Caco-2 (cell line): ENCODE measurements at regions not wholly inside any gene's neighbourhood (a gene's known extent, or its start where the extent isn't known, plus 50 kb on each side); places are given as distances from the start of the nearest gene placed in this dataset.

Experiments used
- BruUV-seq: library from RNA; stranded (reverse); fragments of 400-500 nt; replicated peaks from 2 replicates; lab custom pipeline; 2021; lab: Mats Ljungman, UMichigan
- CTCF ChIA-PET: fragments of 300-600 bp; sonication (Branson Sonifier 250); formaldehyde crosslinking; loops from one replicate; lab custom pipeline; 2022; ENCODE audit warnings: antibody characterized with exemption; lab: Charles Lee
- POLR2A ChIA-PET: fragments of 300-600 bp; sonication (Branson Sonifier 250); formaldehyde crosslinking; loops from one replicate; lab custom pipeline; 2022; ENCODE audit warnings: antibody characterized with exemption; lab: Charles Lee
- DNase-seq, 2 experiments: peaks; one replicate each; pipeline versions ENCODE4 v3.0.0 to v3.0.0-alpha.2; 2020 to 2022
- H3K27me3 ChIP-seq: replicated peaks from 2 replicates; pipeline ENCODE4 v1.6.0; 2011; ENCODE audit warnings: low read length; ENCODE audit not compliant: control insufficient read depth, insufficient read depth
- H3K36me3 ChIP-seq: 2 replicates; pipeline ENCODE4 v1.5.1; 2011; ENCODE audit warnings: low read length; ENCODE audit not compliant: control insufficient read depth, insufficient read depth
- H3K4me1 ChIP-seq: fragments of 250-450 bp; sonication (Bioruptor Pico); 2 replicates; pipeline ENCODE4 v1.5.1; 2020; ENCODE audit warnings: mild to moderate bottlenecking
- H3K4me3 ChIP-seq: 2 replicates; pipeline ENCODE4 v1.5.1; 2011; ENCODE audit warnings: low read depth, mild to moderate bottlenecking, control low read depth, low read length
- H3K9me3 ChIP-seq: fragments of 250-450 bp; sonication (Bioruptor Pico); 2 replicates; pipeline ENCODE4 v1.5.1; 2020; ENCODE audit warnings: mild to moderate bottlenecking, moderate library complexity
- H3K27ac Mint-ChIP-seq: one replicate; pipeline ENCODE4 v1.8.0; 2022; ENCODE audit warnings: mixed read lengths; ENCODE audit not compliant: unreplicated experiment
- H3K27me3 Mint-ChIP-seq: one replicate; pipeline ENCODE4 v1.8.0; 2022; ENCODE audit warnings: mixed read lengths; ENCODE audit not compliant: insufficient read depth, unreplicated experiment
- H3K36me3 Mint-ChIP-seq: one replicate; pipeline ENCODE4 v1.8.0; 2022; ENCODE audit warnings: mild to moderate bottlenecking, mixed read lengths; ENCODE audit not compliant: insufficient read depth, unreplicated experiment
- H3K4me1 Mint-ChIP-seq: one replicate; pipeline ENCODE4 v1.8.0; 2022; ENCODE audit warnings: low read depth, mixed read lengths; ENCODE audit not compliant: unreplicated experiment
- H3K4me3 Mint-ChIP-seq: one replicate; pipeline ENCODE4 v1.8.0; 2022; ENCODE audit warnings: mild to moderate bottlenecking, moderate library complexity, mixed read lengths; ENCODE audit not compliant: unreplicated experiment
- H3K9me3 Mint-ChIP-seq: one replicate; pipeline ENCODE4 v1.8.0; 2022; ENCODE audit warnings: mixed read lengths; ENCODE audit not compliant: unreplicated experiment
- CTCF ChIP-seq, 2 experiments: fragments of 200-600 bp in 1 of 2; IDR thresholded peaks; 1 replicate in 1 of 2; 2 replicates in 1 of 2; pipeline versions ENCODE4 v1.5.1 to v1.8.0; 2011 to 2022; ENCODE audit warnings: antibody characterized with exemption in 1 of 2, control low read depth in 1 of 2, inconsistent platforms in 1 of 2, low read depth in 1 of 2, low read length in 1 of 2, mild to moderate bottlenecking in 1 of 2, moderate library complexity in 1 of 2; ENCODE audit not compliant: insufficient read depth in 1 of 2, severe bottlenecking in 1 of 2, unreplicated experiment in 1 of 2
- intact Hi-C: fragments of 100-400 bp; cut with micrococcal nuclease; formaldehyde crosslinking; loops from one replicate; pipeline ENCODE4 v1.10.0; 2022; ENCODE audit not compliant: unreplicated experiment

DNA sequence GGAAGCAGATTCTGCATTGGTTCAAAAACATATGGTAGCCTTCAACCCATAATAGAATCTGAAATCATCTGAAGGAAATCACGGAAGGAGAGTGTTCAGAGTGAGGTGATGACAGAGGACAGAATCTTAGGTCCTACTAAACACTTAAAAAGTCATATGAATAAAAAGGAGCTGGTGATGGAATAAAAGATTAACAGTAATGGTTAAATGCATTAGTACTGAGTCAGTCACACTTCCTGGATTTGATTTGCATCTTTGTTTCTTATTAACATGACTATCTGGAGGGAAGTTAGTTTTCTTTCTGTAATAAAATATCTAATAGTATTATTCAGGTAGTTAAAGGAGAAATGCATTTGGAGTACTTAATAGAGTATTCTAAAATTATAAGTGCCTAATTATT lies 296.3 kb upstream of the ATXN7L3B start:
- Mint-ChIP-seq H3K27me3 (no peaks in the 10 kb centered on the region), H3K27ac (no peak overlapping the region), H3K36me3 (no peaks in the 10 kb centered on the region), H3K4me3 (no peak overlapping the region), H3K9me3 (peaks cover 10% of the 10 kb centered on the region), H3K4me1 (no peaks in the 10 kb centered on the region)
- no peaks in the 10 kb centered on the region for H3K27me3 ChIP-seq
- CTCF ChIA-PET, result no interaction called here
- H3K4me3 ChIP-seq, result no peak overlapping the region
- POLR2A ChIA-PET, result no interaction called here
- DNase-seq, result no peak
- no peaks in the 10 kb centered on the region for H3K9me3 ChIP-seq
- no peaks in the 10 kb centered on the region for H3K36me3 ChIP-seq
- no TSS peak for BruUV-seq
- no peaks in the 10 kb centered on the region for H3K4me1 ChIP-seq
- TF ChIP-seq CTCF (IDR thresholded peaks at IDR 0.05; ENCODE audit: insufficient read depth in 1 of 2, low read depth in 1 of 2, low read length in 1 of 2, severe bottlenecking in 1 of 2, unreplicated experiment in 1 of 2), result no peak
- intact Hi-C loops, result no loop called here

- no peaks in the 10 kb centered on the region for H3K27me3 ChIP-seq
- H3K36me3 ChIP-seq, result no peaks in the 10 kb centered on the region
- no peak overlapping the region for H3K4me3 ChIP-seq
- H3K4me1 Mint-ChIP-seq, result no peaks in the 10 kb centered on the region
- DNase-seq, result no peak
- TF ChIP-seq CTCF (IDR thresholded peaks at IDR 0.05; ENCODE audit: insufficient read depth in 1 of 2, low read depth in 1 of 2, low read length in 1 of 2, severe bottlenecking in 1 of 2, unreplicated experiment in 1 of 2), result no peak
- no peak overlapping the region for H3K4me3 Mint-ChIP-seq
- H3K9me3 ChIP-seq, result no peaks in the 10 kb centered on the region
- no peaks in the 10 kb centered on the region for H3K27me3 Mint-ChIP-seq
- intact Hi-C loops, result no loop called here
- CTCF ChIA-PET, result no interaction called here
- no TSS peak for BruUV-seq
- POLR2A ChIA-PET, result no interaction called here
- no peaks in the 10 kb centered on the region for H3K36me3 Mint-ChIP-seq
- no peaks in the 10 kb centered on the region for H3K4me1 ChIP-seq
- peaks cover 10% of the 10 kb centered on the region for H3K9me3 Mint-ChIP-seq
- no peak overlapping the region for H3K27ac Mint-ChIP-seq
These were observed 295.5 kb upstream of the ATXN7L3B start for GRCh38 chr12:74242088-74242487.

GRCh38 chr12:74245458-74245857 lies 292.2 kb upstream of the ATXN7L3B start:
- no peak for DNase-seq
- Histone ChIP-seq H3K9me3 (no peaks in the 10 kb centered on the region), H3K4me3 (no peak overlapping the region), H3K4me1 (no peaks in the 10 kb centered on the region), H3K36me3 (no peaks in the 10 kb centered on the region), H3K27me3 (no peaks in the 10 kb centered on the region)
- ChIA-PET CTCF (no interaction called here), POLR2A (no interaction called here)
- H3K27ac Mint-ChIP-seq, result no peak overlapping the region
- H3K27me3 Mint-ChIP-seq, result no peaks in the 10 kb centered on the region
- H3K9me3 Mint-ChIP-seq, result no peaks in the 10 kb centered on the region
- H3K4me1 Mint-ChIP-seq, result no peaks in the 10 kb centered on the region
- no TSS peak for BruUV-seq
- intact Hi-C loops, result no loop called here
- no peak for TF ChIP-seq CTCF (IDR thresholded peaks at IDR 0.05; ENCODE audit: insufficient read depth in 1 of 2, low read depth in 1 of 2, low read length in 1 of 2, severe bottlenecking in 1 of 2, unreplicated experiment in 1 of 2)
- H3K4me3 Mint-ChIP-seq, result no peak overlapping the region
- no peaks in the 10 kb centered on the region for H3K36me3 Mint-ChIP-seq
